PC-9 (cell line): ENCODE measurements at regions not wholly inside any gene's neighbourhood (a gene's known extent, or its start where the extent isn't known, plus 50 kb on each side); places are given as distances from the start of the nearest gene placed in this dataset.

Experiments
- CTCF ChIP-seq: fragments of 200-600 bp; sonication (generic); conservative IDR thresholded peaks from 2 replicates; pipeline ENCODE4 v1.6.1; 2017; ENCODE audit warnings: mixed run types, antibody characterized with exemption, mild to moderate bottlenecking, moderate library complexity
- EZH2 ChIP-seq: fragments of 200-600 bp; sonication (generic); IDR thresholded peaks from 2 replicates; pipeline ENCODE4 v1.8.0; 2017; ENCODE audit warnings: antibody characterized with exemption, low read depth

GRCh38 chr1:233491953-233492620, 121.8 kb upstream of the KCNK1 start:
- TF ChIP-seq CTCF: no peak
- TF ChIP-seq EZH2: no peak
